ENCODE measurements at regions not wholly inside any gene's neighbourhood (a gene's known extent, or its start where the extent isn't known, plus 50 kb on each side); places are given as distances from the start of the nearest gene placed in this dataset.

- Histone ChIP-seq H3K27me3 (ENCODE audit: low read length) (peaks cover 12% of the 10 kb centered on the region; the same call in 1 of the 2 replicates), H3F3A (ENCODE audit: low read length, unreplicated experiment) (no peaks in the 10 kb centered on the region), H3K4me3 (ENCODE audit: low read length) (no peak overlapping the region), H3K9ac (ENCODE audit: low read length) (no peak overlapping the region), H3K9me3 (ENCODE audit: low read length) (no peaks in the 10 kb centered on the region), H3K9me2 (replicated peaks; ENCODE audit: low read length) (no peaks in the 10 kb centered on the region), H4K20me1 (ENCODE audit: low read length) (no peaks in the 10 kb centered on the region), H2AFZ (ENCODE audit: low read length) (no peak overlapping the region), H3K79me2 (ENCODE audit: low read length) (no peaks in the 10 kb centered on the region), H3K4me2 (ENCODE audit: low read length) (no peak overlapping the region), H3K27ac (ENCODE audit: low read length) (no peak overlapping the region), H3K4me1 (ENCODE audit: insufficient read depth, low read length) (no peaks in the 10 kb centered on the region), H3K36me3 (ENCODE audit: low read depth, low read length) (no peaks in the 10 kb centered on the region)
- intact Hi-C loops (cut with micrococcal nuclease): no loop called here
- ChIA-PET CTCF (no interaction called here), POLR2A (ENCODE audit: unreplicated experiment) (no interaction called here)
- TF ChIP-seq EZH2 (IDR thresholded peaks at IDR 0.05; ENCODE audit: low read length, unreplicated experiment) (no peak), CTCF (conservative IDR thresholded peaks at IDR 0.05; ENCODE audit: low read depth, low read length) (no peak), EZH2phosphoT487 (IDR thresholded peaks at IDR 0.05; ENCODE audit: borderline replicate concordance, low read length) (no peak)
- no peak for DNase-seq
- no TSS peak for BruUV-seq (replicated peaks)
- ATAC-seq: no peak
These were observed 226.9 kb upstream of the KCNG1 start for GRCh38 chr20:51249781-51250180.

- TF ChIP-seq EZH2 (IDR thresholded peaks at IDR 0.05; ENCODE audit: low read length, unreplicated experiment) (no peak), EZH2phosphoT487 (IDR thresholded peaks at IDR 0.05; ENCODE audit: borderline replicate concordance, low read length) (no peak), CTCF (conservative IDR thresholded peaks at IDR 0.05; ENCODE audit: low read depth, low read length) (no peak)
- CTCF ChIA-PET: no interaction called here
- POLR2A ChIA-PET (ENCODE audit: unreplicated experiment): no interaction called here
These were observed 226.3 kb upstream of the KCNG1 start for GRCh38 chr20:51249215-51249614.

GRCh38 chr20:51244466-51244865, 221.6 kb upstream of the KCNG1 start:
- BruUV-seq (replicated peaks): no TSS peak
- Histone ChIP-seq H3K4me1 (ENCODE audit: insufficient read depth, low read length) (no peaks in the 10 kb centered on the region), H3K4me3 (ENCODE audit: low read length) (no peak overlapping the region), H3K27ac (ENCODE audit: low read length) (no peak overlapping the region), H2AFZ (ENCODE audit: low read length) (no peak overlapping the region), H3F3A (ENCODE audit: low read length, unreplicated experiment) (no peaks in the 10 kb centered on the region), H3K9me3 (ENCODE audit: low read length) (0 out of 2 replicates have a peak, but pooled peaks cover 13% of the 10 kb centered on the region), H3K4me2 (ENCODE audit: low read length) (no peak overlapping the region), H3K36me3 (ENCODE audit: low read depth, low read length) (no peaks in the 10 kb centered on the region), H3K9ac (ENCODE audit: low read length) (no peak overlapping the region), H3K27me3 (ENCODE audit: low read length) (peaks cover 42% of the 10 kb centered on the region), H3K79me2 (ENCODE audit: low read length) (no peaks in the 10 kb centered on the region), H3K9me2 (replicated peaks; ENCODE audit: low read length) (no peaks in the 10 kb centered on the region), H4K20me1 (ENCODE audit: low read length) (no peaks in the 10 kb centered on the region)
- ChIA-PET CTCF (no interaction called here), POLR2A (ENCODE audit: unreplicated experiment) (no interaction called here)
- DNase-seq (no peak), ATAC-seq (no peak)
- TF ChIP-seq EZH2phosphoT487 (IDR thresholded peaks at IDR 0.05; ENCODE audit: borderline replicate concordance, low read length): no peak
- no peak for TF ChIP-seq EZH2 (IDR thresholded peaks at IDR 0.05; ENCODE audit: low read length, unreplicated experiment)
- no peak for TF ChIP-seq CTCF (conservative IDR thresholded peaks at IDR 0.05; ENCODE audit: low read depth, low read length)
- intact Hi-C loops (cut with micrococcal nuclease): no loop called here

More at GRCh38 chr20:51249215-51249614, 226.3 kb upstream of the KCNG1 start:
- no peaks in the 10 kb centered on the region for H3K9me2 ChIP-seq (replicated peaks; ENCODE audit: low read length)
- no peaks in the 10 kb centered on the region for H3K79me2 ChIP-seq (ENCODE audit: low read length)
- H3K27me3 ChIP-seq (ENCODE audit: low read length): peaks cover 8% of the 10 kb centered on the region; the same call in 1 of the 2 replicates
- H3K9ac ChIP-seq (ENCODE audit: low read length): no peak overlapping the region
- no peak overlapping the region for H3K4me2 ChIP-seq (ENCODE audit: low read length)
- H4K20me1 ChIP-seq (ENCODE audit: low read length): no peaks in the 10 kb centered on the region
- H2AFZ ChIP-seq (ENCODE audit: low read length): no peak overlapping the region
- no peaks in the 10 kb centered on the region for H3K4me1 ChIP-seq (ENCODE audit: insufficient read depth, low read length)
- H3K27ac ChIP-seq (ENCODE audit: low read length): no peak overlapping the region
- H3K36me3 ChIP-seq (ENCODE audit: low read depth, low read length): no peaks in the 10 kb centered on the region
- H3K9me3 ChIP-seq (ENCODE audit: low read length): no peaks in the 10 kb centered on the region
- BruUV-seq (replicated peaks): no TSS peak
- no peak for ATAC-seq
- intact Hi-C loops (cut with micrococcal nuclease): no loop called here
- H3K4me3 ChIP-seq (ENCODE audit: low read length): no peak overlapping the region
- no peaks in the 10 kb centered on the region for H3F3A ChIP-seq (ENCODE audit: low read length, unreplicated experiment)
- DNase-seq: no peak

All from PC-3 (cell line).